ENCODE measurements at regions not wholly inside any gene's neighbourhood (a gene's known extent, or its start where the extent isn't known, plus 50 kb on each side); places are given as distances from the start of the nearest gene placed in this dataset.
"Not testable (repeated sequence)": the region's sequence is repeated elsewhere in the genome, so short reads cannot be mapped to it uniquely, and the experiment has no call there.

DNA sequence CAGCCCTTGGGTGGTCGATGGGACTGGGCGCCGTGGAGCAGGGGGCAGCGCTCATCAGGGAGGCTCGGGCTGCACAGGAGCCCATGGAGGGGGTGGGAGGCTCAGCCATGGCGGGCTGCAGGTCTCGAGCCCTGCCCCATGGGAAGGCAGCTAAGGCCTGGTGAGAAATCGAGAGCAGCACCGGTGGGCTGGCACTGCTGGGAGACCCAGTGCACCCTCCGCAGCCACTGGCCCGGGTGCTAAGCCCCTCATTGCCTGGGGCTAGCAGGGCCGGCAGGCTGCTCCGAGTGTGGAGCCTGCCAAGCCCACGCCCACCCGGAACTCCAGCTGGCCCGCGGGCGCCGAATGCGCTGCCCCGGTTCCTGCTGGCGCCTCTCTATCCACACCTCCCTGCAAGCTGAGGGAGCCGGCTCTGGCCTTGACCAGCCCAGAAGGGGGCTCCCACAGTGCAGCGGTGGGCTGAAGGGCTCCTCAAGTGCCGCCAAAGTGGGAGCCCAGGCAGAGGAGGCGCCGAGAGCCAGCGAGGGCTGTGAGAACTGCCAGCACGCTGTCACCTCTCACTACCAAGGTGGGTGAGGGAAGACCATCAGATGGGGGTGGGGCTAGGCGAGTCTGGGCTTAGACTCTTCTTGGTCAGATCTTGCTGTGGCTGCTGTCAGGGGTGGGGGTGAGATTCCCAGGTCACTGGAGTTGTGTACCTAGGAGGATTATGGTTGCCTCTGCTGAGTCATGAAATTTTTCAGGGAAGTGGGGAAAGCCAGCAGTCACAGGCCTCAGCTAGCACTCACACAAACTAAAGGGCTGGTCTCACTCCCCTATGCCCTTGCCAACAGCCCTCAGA lies 87.0 kb upstream of the NDST4 start:
- not testable (repeated sequence) for H3K27ac ChIP-seq (ENCODE audit: insufficient read depth, low read length, poor library complexity, severe bottlenecking); DNase-seq; H3K4me3 ChIP-seq (ENCODE audit: insufficient read depth, low read depth, low read length, poor library complexity, severe bottlenecking); H3K9me3 ChIP-seq (ENCODE audit: control insufficient read depth, low read length); H3K4me1 ChIP-seq (ENCODE audit: control insufficient read depth, insufficient read depth, low read length, poor library complexity, severe bottlenecking); H3K27me3 ChIP-seq (replicated peaks; ENCODE audit: control insufficient read depth, insufficient read depth, low read length, poor library complexity, severe bottlenecking); H3K36me3 ChIP-seq (ENCODE audit: control insufficient read depth, insufficient read depth, low read length)

DNA sequence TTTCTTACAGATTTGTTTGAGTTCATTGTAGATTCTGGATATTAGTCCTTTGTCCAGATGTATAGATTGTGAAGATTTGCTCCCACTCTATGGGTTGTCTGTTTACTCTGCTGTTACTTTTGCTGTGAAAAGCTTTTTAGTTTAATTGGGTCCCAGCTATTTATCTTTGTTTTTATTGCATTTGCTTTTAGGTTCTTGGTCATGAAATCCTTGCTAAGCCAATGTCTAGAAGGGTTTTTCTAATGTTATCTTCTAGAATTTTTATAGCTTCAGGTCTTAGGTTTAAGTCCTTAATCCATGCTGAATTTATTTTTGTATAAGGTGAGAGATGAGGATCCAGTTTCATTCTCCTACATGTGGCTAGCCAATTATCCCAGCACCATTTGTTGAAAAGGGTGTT lies 81.2 kb upstream of the NDST4 start:
- not testable (repeated sequence) for H3K27ac ChIP-seq (ENCODE audit: insufficient read depth, low read length, poor library complexity, severe bottlenecking); H3K4me1 ChIP-seq (ENCODE audit: control insufficient read depth, insufficient read depth, low read length, poor library complexity, severe bottlenecking); H3K27me3 ChIP-seq (replicated peaks; ENCODE audit: control insufficient read depth, insufficient read depth, low read length, poor library complexity, severe bottlenecking); DNase-seq; H3K4me3 ChIP-seq (ENCODE audit: insufficient read depth, low read depth, low read length, poor library complexity, severe bottlenecking); H3K36me3 ChIP-seq (ENCODE audit: control insufficient read depth, insufficient read depth, low read length); H3K9me3 ChIP-seq (ENCODE audit: control insufficient read depth, low read length)

DNA sequence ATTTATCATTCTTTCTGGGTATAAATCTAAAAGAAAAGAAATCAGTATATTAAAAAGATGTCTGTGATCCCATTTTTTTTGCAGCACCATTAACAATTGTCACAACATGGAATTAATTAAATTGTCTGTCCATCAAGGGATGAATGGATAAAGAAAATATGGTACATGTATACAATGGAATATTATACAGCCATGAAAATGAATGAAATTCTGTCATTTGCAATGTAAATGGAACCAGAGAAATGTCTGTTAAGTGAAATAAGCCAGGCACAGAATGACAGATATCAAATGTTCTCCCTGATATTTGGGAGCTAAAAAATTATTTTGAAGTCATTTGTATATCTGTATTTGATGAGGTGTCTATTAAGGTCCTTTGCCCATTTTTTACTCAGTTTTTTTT lies 77.1 kb upstream of the NDST4 start:
- no peak for DNase-seq
- no peaks in the 10 kb centered on the region for H3K9me3 ChIP-seq (ENCODE audit: control insufficient read depth, low read length)
- no peak overlapping the region for H3K27ac ChIP-seq (ENCODE audit: insufficient read depth, low read length, poor library complexity, severe bottlenecking)
- H3K27me3 ChIP-seq (replicated peaks; ENCODE audit: control insufficient read depth, insufficient read depth, low read length, poor library complexity, severe bottlenecking), result no peaks in the 10 kb centered on the region
- H3K4me1 ChIP-seq (ENCODE audit: control insufficient read depth, insufficient read depth, low read length, poor library complexity, severe bottlenecking), result no peaks in the 10 kb centered on the region
- no peak overlapping the region for H3K4me3 ChIP-seq (ENCODE audit: insufficient read depth, low read depth, low read length, poor library complexity, severe bottlenecking)
- H3K36me3 ChIP-seq (ENCODE audit: control insufficient read depth, insufficient read depth, low read length), result no peaks in the 10 kb centered on the region

- Histone ChIP-seq H3K27me3 (replicated peaks; ENCODE audit: control insufficient read depth, insufficient read depth, low read length, poor library complexity, severe bottlenecking) (no peaks in the 10 kb centered on the region), H3K36me3 (ENCODE audit: control insufficient read depth, insufficient read depth, low read length) (no peaks in the 10 kb centered on the region), H3K4me3 (ENCODE audit: insufficient read depth, low read depth, low read length, poor library complexity, severe bottlenecking) (no peak overlapping the region), H3K27ac (ENCODE audit: insufficient read depth, low read length, poor library complexity, severe bottlenecking) (no peak overlapping the region), H3K9me3 (ENCODE audit: control insufficient read depth, low read length) (no peaks in the 10 kb centered on the region), H3K4me1 (ENCODE audit: control insufficient read depth, insufficient read depth, low read length, poor library complexity, severe bottlenecking) (no peaks in the 10 kb centered on the region)
- no peak for DNase-seq
These were observed 73.7 kb upstream of the NDST4 start for GRCh38 chr4:115187136-115187535.

- not testable (repeated sequence) for DNase-seq; H3K36me3 ChIP-seq (ENCODE audit: control insufficient read depth, insufficient read depth, low read length); H3K9me3 ChIP-seq (ENCODE audit: control insufficient read depth, low read length); H3K4me1 ChIP-seq (ENCODE audit: control insufficient read depth, insufficient read depth, low read length, poor library complexity, severe bottlenecking); H3K27ac ChIP-seq (ENCODE audit: insufficient read depth, low read length, poor library complexity, severe bottlenecking); H3K27me3 ChIP-seq (replicated peaks; ENCODE audit: control insufficient read depth, insufficient read depth, low read length, poor library complexity, severe bottlenecking); H3K4me3 ChIP-seq (ENCODE audit: insufficient read depth, low read depth, low read length, poor library complexity, severe bottlenecking)
These were observed 66.1 kb upstream of the NDST4 start for GRCh38 chr4:115179438-115180062.

- not testable (repeated sequence) for DNase-seq; H3K9me3 ChIP-seq (ENCODE audit: control insufficient read depth, low read length); H3K27me3 ChIP-seq (replicated peaks; ENCODE audit: control insufficient read depth, insufficient read depth, low read length, poor library complexity, severe bottlenecking); H3K27ac ChIP-seq (ENCODE audit: insufficient read depth, low read length, poor library complexity, severe bottlenecking); H3K4me3 ChIP-seq (ENCODE audit: insufficient read depth, low read depth, low read length, poor library complexity, severe bottlenecking); H3K36me3 ChIP-seq (ENCODE audit: control insufficient read depth, insufficient read depth, low read length); H3K4me1 ChIP-seq (ENCODE audit: control insufficient read depth, insufficient read depth, low read length, poor library complexity, severe bottlenecking)
These were observed 65.3 kb upstream of the NDST4 start for GRCh38 chr4:115178687-115179086.

DNA sequence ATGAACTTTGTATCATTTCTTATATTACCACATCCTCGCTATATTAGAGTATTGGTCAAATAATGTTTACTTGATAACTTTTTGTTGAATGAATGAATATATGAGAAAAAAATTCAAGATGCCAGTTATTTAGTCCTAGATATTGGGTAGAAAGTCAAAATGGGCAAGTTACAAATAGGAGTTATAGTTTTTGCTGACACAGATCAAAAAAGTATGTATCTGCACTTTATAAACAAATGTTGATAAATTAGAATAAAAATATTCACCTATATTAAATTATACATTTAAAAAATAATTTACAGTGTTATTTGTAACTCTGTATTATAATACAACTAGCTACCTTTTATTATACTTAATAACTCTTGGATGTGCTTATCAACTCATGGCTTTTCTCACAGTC lies 57.8 kb upstream of the NDST4 start:
- H3K36me3 ChIP-seq (ENCODE audit: control insufficient read depth, insufficient read depth, low read length), result no peaks in the 10 kb centered on the region
- H3K27me3 ChIP-seq (replicated peaks; ENCODE audit: control insufficient read depth, insufficient read depth, low read length, poor library complexity, severe bottlenecking), result no peaks in the 10 kb centered on the region
- no peak for DNase-seq
- no peak overlapping the region for H3K4me3 ChIP-seq (ENCODE audit: insufficient read depth, low read depth, low read length, poor library complexity, severe bottlenecking)
- no peaks in the 10 kb centered on the region for H3K4me1 ChIP-seq (ENCODE audit: control insufficient read depth, insufficient read depth, low read length, poor library complexity, severe bottlenecking)
- H3K27ac ChIP-seq (ENCODE audit: insufficient read depth, low read length, poor library complexity, severe bottlenecking), result no peak overlapping the region
- H3K9me3 ChIP-seq (ENCODE audit: control insufficient read depth, low read length), result no peaks in the 10 kb centered on the region

DNA sequence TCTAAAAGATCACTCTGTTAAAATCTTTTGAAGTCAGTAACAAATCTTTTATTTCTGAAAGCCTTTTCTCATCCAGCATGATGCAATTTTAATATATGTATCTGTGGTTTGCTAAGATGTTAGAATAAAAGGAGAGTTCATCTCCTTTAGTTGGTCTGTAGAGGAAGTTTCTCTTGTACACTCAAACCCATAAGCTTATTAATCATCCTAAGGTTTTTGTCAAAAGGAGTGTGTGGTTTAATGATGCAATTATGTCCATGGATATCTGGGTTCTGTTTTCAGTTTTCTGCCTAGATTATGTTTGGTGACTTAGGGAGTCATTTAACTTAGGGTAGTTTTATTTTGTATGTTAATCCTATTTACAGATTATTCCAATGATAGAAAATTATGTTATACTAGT lies 52.1 kb upstream of the NDST4 start:
- Histone ChIP-seq H3K4me1 (ENCODE audit: control insufficient read depth, insufficient read depth, low read length, poor library complexity, severe bottlenecking) (no peaks in the 10 kb centered on the region), H3K27me3 (replicated peaks; ENCODE audit: control insufficient read depth, insufficient read depth, low read length, poor library complexity, severe bottlenecking) (no peaks in the 10 kb centered on the region), H3K36me3 (ENCODE audit: control insufficient read depth, insufficient read depth, low read length) (no peaks in the 10 kb centered on the region), H3K4me3 (ENCODE audit: insufficient read depth, low read depth, low read length, poor library complexity, severe bottlenecking) (no peak overlapping the region), H3K9me3 (ENCODE audit: control insufficient read depth, low read length) (no peaks in the 10 kb centered on the region), H3K27ac (ENCODE audit: insufficient read depth, low read length, poor library complexity, severe bottlenecking) (no peak overlapping the region)
- no peak for DNase-seq
